ENCODE measurements at regions not wholly inside any gene's neighbourhood (a gene's known extent, or its start where the extent isn't known, plus 50 kb on each side); places are given as distances from the start of the nearest gene placed in this dataset.

DNA sequence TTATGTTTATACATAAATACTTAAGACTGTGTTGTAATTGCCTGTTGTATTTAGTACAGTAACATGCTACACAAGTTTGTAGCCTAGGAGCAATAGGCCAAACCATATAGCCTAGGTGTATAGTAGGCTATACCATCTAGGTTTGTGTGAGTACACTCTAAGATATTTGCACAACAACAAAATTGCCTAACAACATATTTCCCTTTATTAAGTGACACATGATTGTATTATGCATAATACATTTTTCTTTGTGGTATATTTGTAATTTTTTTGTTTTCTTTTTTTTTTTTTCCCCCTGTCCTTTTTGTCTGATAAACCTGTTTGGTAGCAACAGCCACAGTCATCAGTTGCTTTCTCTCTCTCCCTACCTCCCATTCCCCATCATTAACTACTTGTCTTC is 945.6 kb downstream of the ZPLD1 start:
- TF ChIP-seq GATA2 (IDR thresholded peaks at IDR 0.05; ENCODE audit: low read depth, low read length) (no peak), GATA3 (IDR thresholded peaks at IDR 0.05; ENCODE audit: low read depth, low read length) (no peak)
